Islet precursor cell (in vitro differentiated cells): ENCODE measurements at regions not wholly inside any gene's neighbourhood (a gene's known extent, or its start where the extent isn't known, plus 50 kb on each side); places are given as distances from the start of the nearest gene placed in this dataset.
A peak's percentile ranks its signal among the peaks of the same experiment; 100 is the strongest.
"Not testable (repeated sequence)": the region's sequence is repeated elsewhere in the genome, so short reads cannot be mapped to it uniquely, and the experiment has no call there.

Source experiments
- DNase-seq: peaks from one replicate; pipeline ENCODE4 v3.0.0-alpha.2; 2018

DNA sequence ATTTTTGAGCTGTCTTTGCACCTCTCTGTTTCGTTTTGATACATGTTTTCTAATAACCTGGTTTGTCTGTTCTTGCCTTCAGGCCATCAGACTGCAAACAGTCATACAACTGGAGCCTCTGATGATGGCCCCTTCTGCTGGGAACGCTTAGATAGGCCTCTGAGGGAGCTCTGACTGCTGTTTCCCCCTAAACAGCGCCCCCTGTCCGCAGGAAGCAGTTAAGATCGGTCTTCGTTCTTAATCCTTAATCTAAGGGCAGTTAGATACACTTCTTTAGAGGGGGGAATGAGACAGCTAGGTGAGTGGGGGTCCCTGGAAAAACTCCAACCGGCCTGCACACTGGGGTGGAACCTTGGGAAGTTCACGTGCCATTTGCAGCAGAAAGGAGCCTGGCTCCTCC lies 1338.8 kb upstream of the SEL1L start:
- peak; percentile 70 for DNase-seq

DNA sequence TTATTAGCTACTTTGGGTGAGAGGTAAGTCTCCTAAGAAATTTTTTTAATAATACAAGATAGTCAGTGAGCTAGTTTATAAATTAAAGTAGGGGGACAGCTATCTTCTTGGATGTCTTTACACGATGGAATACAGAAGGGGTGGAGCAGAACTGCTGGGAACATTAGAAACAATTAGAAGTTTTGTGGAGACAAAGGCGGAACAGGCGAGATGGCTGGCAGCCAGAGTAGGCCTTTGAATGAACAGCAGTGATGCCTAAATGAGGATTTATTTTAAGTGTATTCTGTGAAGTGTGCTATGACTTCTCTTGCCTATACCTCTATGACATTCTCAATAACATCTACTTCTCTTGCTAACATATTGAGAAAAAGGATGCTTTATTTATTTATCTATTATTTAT lies 1345.3 kb upstream of the SEL1L start:
- DNase-seq = no peak

DNA sequence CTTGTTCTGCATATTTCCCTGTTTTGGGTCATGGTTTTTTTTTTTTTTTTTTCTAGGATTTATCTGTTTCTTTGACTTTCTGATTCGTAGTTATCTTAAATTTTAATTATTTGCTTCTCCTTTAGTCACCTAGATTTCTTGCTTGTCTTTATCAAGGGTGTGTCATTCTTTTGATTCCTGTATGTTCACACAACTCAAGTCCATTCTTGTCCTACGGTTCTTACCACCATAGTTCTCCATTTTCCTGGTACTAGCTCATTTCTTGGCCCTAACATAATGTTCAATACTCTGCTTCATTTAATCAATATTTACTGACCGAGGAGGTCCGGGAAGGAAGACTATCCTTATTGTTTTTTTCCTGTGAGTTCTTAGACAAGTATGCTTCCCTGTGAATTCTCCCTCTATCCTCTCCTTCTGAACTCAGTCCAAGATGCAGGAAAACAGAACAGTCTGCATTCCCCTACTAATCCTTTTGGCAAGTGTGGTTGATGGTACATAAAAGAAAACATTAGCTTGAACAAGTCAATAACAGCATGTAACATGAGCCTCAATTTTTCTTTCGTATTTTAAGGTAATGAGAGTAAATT lies 1346.4 kb upstream of the SEL1L start:
- no peak for DNase-seq

DNA sequence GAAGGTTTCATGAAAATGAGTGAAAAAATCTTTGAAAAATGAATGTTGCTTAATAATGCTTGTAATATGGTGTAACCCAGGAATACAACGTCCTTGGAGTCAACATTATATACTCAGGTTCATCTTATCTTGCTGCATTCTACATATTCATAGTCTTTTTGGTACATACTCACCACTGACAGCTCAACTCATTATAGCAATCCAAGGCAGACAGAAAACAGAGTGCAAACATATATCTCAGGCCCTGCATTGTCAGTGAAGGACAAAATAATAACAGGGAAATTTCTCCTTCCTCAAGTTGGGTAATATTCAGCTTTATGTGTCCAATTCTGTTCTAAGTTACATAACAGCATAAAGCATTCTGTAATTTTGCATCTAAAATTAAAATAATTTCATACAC lies 1353.0 kb upstream of the SEL1L start:
- no peak for DNase-seq

DNA sequence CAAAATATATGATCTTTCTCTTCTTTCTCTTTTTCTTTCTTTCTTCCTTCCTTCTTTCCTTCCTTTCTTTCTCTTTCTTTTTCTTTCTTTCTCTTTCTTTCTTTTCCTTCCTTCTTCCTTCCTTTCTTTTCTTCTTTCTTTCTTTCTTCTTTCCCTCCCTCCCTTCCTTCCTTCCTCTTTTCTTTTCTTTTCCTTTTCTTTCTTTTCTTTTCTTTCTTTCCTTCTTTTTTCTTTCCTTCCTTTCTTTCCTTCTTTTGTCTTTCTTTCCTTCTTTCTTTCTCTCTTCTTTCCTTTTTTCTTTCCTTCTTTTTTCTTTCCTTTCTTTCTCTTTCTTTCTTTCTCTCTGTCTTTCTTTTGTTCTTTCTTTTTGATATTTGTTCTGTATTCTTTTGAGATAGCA lies 1356.0 kb upstream of the SEL1L start:
- DNase-seq = no peak

DNA sequence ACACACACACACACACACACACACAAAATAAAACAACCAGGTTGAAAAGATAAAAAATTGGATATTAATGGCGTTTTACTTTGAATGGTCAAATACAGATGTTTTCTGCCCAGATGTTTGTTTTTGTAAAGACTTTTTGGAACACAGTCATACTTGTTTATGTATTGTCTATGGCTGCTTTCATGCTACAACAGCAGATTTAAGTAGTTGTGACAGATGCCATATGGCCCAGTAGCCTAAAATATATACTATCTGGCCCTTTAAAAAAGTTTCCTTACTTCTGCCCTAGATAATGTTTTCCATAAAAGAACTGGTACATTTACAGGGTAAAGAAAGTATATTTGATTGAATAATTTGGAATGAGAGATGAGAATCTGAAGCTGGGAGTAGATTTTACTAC lies 1362.8 kb upstream of the SEL1L start:
- no peak for DNase-seq

GRCh38 chr14:82897469-82898308 lies 1364.0 kb upstream of the SEL1L start:
- DNase-seq = no peak

GRCh38 chr14:82905762-82906161 lies 1372.1 kb upstream of the SEL1L start:
- DNase-seq = no peak

- DNase-seq = no peak
These were observed 1378.3 kb upstream of the SEL1L start for GRCh38 chr14:82911930-82912329.

GRCh38 chr14:82913396-82913795 lies 1379.7 kb upstream of the SEL1L start:
- DNase-seq = no peak

- no peak for DNase-seq
These were observed 1381.7 kb upstream of the SEL1L start for GRCh38 chr14:82915381-82915780.

- no peak for DNase-seq
These were observed 1402.0 kb upstream of the SEL1L start for GRCh38 chr14:82935691-82936090.

DNA sequence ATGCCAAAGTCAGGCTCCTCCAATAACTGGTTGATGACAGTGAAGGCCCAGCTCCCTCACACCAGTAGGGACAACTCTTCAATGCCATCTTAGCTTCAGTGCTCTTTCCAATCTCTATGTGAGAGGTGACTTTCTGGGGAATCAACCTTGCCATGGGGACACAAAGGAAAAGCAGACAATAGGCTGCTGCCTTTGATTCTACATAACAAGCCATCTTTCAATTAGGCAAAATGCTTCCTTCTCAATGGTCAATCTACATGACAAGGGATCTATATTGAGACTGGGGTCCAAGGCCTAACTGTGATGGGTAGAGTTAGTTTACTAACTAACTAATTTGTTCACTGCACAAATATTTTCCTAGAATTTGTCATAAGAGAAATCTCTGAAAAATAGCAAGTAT lies 1417.5 kb upstream of the SEL1L start:
- DNase-seq = no peak

- no peak for DNase-seq
These were observed 1430.1 kb upstream of the SEL1L start for GRCh38 chr14:82963756-82964155.

- no peak for DNase-seq
These were observed 1454.0 kb upstream of the SEL1L start for GRCh38 chr14:82987502-82988124.

- DNase-seq = not testable (repeated sequence)
These were observed 1460.9 kb upstream of the SEL1L start for GRCh38 chr14:82994547-82994946.

- DNase-seq = no peak
These were observed 1466.1 kb upstream of the SEL1L start for GRCh38 chr14:82999802-83000201.

DNA sequence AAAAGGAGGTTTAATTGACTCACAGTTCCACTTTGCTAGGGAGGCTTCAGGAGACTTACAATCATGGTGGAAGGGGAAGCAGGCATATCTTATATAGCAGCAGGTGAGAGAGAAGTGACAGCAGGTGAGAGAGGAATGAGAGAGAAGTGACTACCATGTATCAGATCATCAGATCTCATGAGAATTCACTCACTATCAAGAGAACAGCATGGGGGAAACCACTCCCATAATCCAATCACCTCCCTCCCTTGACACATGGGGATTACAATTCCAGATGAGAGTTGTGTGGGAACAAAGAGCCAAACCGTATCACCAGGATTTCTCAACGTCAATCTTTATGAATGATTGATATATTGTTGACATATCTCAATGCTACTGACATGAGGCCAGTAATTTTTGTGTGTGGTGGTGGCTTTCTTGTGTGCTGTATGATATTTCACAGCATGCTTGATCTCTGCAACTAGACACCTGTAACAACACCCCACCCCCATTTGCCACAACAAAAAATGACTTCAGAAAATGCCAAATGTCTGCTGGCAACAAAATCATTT lies 1470.9 kb upstream of the SEL1L start:
- DNase-seq = no peak

DNA sequence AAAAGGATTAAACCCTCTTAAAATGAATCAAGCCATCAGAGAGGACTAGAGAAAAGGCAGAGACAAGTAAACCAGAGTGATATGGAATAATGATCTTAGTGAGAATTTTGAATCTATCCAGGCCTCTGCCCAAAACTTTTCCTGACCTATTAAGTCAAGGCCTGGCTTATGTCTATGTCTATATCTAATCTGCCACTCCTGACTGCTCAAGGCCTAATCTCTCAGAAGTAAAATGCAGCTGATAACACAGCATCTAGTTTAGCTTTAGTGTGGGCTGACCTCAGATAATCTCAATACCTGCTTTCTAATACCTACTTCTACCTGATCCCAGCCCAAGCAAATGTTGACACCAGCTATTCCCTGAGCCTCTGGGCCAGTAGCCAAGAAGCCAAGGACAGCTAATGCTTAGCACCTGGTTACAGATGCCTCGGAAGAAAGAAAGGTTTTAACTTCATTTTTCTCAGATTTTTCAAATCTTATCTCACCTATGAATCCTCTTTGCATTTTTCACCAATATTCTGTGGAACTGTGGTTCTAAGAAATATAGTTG lies 1472.5 kb upstream of the SEL1L start:
- no peak for DNase-seq

DNA sequence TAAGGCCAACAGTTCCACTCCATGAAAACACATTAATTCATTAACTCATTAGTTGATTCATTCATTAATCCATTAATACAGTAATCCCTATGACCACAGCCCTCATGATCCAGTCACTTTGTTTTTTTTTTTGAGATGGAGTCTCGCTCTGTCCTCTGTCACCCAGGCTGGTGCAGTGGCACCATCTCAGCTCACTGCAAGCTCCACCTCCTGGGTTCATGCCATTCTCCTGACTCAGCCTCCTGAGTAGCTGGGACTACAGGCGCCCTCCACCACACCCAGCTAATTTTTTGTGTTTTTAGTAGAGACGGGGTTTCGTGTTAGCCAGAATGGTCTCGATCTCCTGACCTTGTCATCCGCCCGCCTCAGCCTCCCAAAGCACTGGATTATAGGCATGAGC lies 1473.4 kb upstream of the SEL1L start:
- not testable (repeated sequence) for DNase-seq

DNA sequence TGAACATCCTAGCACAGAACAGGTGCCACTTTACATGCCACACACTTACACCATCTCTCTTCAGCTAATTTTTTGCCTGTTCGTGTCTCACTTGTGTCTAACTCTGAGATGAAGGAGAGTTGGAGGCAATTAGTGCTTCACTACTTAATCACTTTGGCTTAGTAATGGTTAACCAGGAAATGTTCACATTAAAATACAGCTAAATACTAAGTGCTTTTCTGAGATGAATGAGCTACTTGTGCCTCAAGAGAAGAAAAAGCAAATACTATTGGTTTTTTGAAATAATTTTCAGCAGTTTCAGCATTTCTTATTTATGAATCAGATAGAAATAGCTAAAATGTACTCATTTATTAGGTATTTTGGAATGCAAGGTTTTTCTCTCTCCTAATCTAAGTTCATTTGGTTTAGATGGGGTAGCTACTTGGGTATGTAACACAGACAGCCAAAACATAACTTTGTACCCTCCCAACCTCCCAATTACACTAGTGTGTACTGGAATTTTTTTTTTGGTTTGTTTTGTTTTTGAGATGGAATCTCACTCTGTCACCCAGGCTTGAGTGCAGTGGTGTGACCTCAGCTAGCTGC lies 1474.1 kb upstream of the SEL1L start:
- no peak for DNase-seq

- DNase-seq = no peak
These were observed 1483.6 kb upstream of the SEL1L start for GRCh38 chr14:83017296-83017695.

GRCh38 chr14:83019744-83020414 lies 1486.2 kb upstream of the SEL1L start:
- no peak for DNase-seq
